ENCODE measurements at regions not wholly inside any gene's neighbourhood (a gene's known extent, or its start where the extent isn't known, plus 50 kb on each side); places are given as distances from the start of the nearest gene placed in this dataset.

GRCh38 chr13:69618838-69619237 is 488.8 kb upstream of the ATXN8OS start:
- TF ChIP-seq CTCF (IDR thresholded peaks at IDR 0.05) (no peak), POLR2A (IDR thresholded peaks at IDR 0.05) (no peak)
